DND-41 (cell line): ENCODE measurements at regions not wholly inside any gene's neighbourhood (a gene's known extent, or its start where the extent isn't known, plus 50 kb on each side); places are given as distances from the start of the nearest gene placed in this dataset.

ENCODE experiments used
- EZH2 ChIP-seq: IDR thresholded peaks from 3 replicates; pipeline ENCODE4 v1.6.1; 2012; ENCODE audit warnings: borderline replicate concordance, low read depth, mild to moderate bottlenecking, moderate library complexity, low read length, inconsistent platforms; ENCODE audit not compliant: severe bottlenecking
- TF ChIP-seq, protein P1 (sequence below): IDR thresholded peaks from 2 replicates; pipeline ENCODE4 v1.5.1; 2012; ENCODE audit warnings: borderline replicate concordance, low read length, moderate library complexity, mild to moderate bottlenecking; ENCODE audit not compliant: poor library complexity, severe bottlenecking; ENCODE audit errors: extremely low read depth

GRCh38 chr7:81366546-81366945 is 403.3 kb downstream of the HGF start:
- TF ChIP-seq, protein P1, sequence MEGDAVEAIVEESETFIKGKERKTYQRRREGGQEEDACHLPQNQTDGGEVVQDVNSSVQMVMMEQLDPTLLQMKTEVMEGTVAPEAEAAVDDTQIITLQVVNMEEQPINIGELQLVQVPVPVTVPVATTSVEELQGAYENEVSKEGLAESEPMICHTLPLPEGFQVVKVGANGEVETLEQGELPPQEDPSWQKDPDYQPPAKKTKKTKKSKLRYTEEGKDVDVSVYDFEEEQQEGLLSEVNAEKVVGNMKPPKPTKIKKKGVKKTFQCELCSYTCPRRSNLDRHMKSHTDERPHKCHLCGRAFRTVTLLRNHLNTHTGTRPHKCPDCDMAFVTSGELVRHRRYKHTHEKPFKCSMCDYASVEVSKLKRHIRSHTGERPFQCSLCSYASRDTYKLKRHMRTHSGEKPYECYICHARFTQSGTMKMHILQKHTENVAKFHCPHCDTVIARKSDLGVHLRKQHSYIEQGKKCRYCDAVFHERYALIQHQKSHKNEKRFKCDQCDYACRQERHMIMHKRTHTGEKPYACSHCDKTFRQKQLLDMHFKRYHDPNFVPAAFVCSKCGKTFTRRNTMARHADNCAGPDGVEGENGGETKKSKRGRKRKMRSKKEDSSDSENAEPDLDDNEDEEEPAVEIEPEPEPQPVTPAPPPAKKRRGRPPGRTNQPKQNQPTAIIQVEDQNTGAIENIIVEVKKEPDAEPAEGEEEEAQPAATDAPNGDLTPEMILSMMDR: no peak
- no peak for TF ChIP-seq EZH2
